Activated CD8-positive, alpha-beta T cell treated with anti-CD3 and anti-CD28 coated beads for 36 hours (primary cell): ENCODE measurements at regions not wholly inside any gene's neighbourhood (a gene's known extent, or its start where the extent isn't known, plus 50 kb on each side); places are given as distances from the start of the nearest gene placed in this dataset.

ENCODE experiments used
- ATAC-seq: fragments of 200-7000 bp; cut with Tn5 transposase; one replicate; pipeline ENCODE4 v1.10.0; 2021; ENCODE audit warnings: mild to moderate bottlenecking, moderate library complexity
- CTCF ChIA-PET: fragments of 350-600 bp; sonication (Branson Sonifier 250); formaldehyde crosslinking; loops from one replicate; lab custom pipeline; 2021; ENCODE audit warnings: antibody characterized with exemption; lab: Charles Lee
- POLR2A ChIA-PET: fragments of 350-600 bp; sonication (Branson Sonifier 250); formaldehyde crosslinking; loops from one replicate; lab custom pipeline; 2021; ENCODE audit warnings: antibody characterized with exemption; lab: Charles Lee
- DNase-seq: peaks from one replicate; pipeline ENCODE4 v3.0.0-alpha.2; 2020
- H3K27ac Mint-ChIP-seq: one replicate; pipeline ENCODE4 v1.8.0; 2021; ENCODE audit warnings: mild to moderate bottlenecking, mixed read lengths
- H3K27me3 Mint-ChIP-seq: one replicate; pipeline ENCODE4 v1.8.0; 2021; ENCODE audit warnings: mixed read lengths
- H3K36me3 Mint-ChIP-seq: one replicate; pipeline ENCODE4 v1.8.0; 2021; ENCODE audit warnings: low read depth, mixed read lengths
- H3K4me1 Mint-ChIP-seq: one replicate; pipeline ENCODE4 v1.8.0; 2021; ENCODE audit warnings: low read depth, mixed read lengths
- H3K4me3 Mint-ChIP-seq: one replicate; pipeline ENCODE4 v1.8.0; 2021; ENCODE audit warnings: mild to moderate bottlenecking, moderate library complexity, mixed read lengths
- H3K9me3 Mint-ChIP-seq: one replicate; pipeline ENCODE4 v1.8.0; 2021; ENCODE audit warnings: mixed read lengths
- intact Hi-C: fragments of 100-400 bp; cut with micrococcal nuclease; formaldehyde crosslinking; loops from one replicate; pipeline ENCODE4 v1.10.0; 2022
- TF ChIP-seq, protein P1 (sequence below): fragments of 200-600 bp; IDR thresholded peaks from one replicate; pipeline ENCODE4 v1.8.0; 2022; ENCODE audit warnings: antibody characterized with exemption, mild to moderate bottlenecking

- Mint-ChIP-seq H3K9me3 (no peaks in the 10 kb centered on the region), H3K27me3 (no peaks in the 10 kb centered on the region), H3K27ac (no peak overlapping the region), H3K4me1 (peaks cover 8% of the 10 kb centered on the region), H3K4me3 (no peak overlapping the region), H3K36me3 (no peaks in the 10 kb centered on the region)
- ChIA-PET POLR2A (interaction anchor here (0.6 kb wide), 1 partner anchor 19 kb away, joined by 3 read pairs; no protein-coding TSS in a partner anchor), CTCF (no interaction called here)
- TF ChIP-seq, protein P1, sequence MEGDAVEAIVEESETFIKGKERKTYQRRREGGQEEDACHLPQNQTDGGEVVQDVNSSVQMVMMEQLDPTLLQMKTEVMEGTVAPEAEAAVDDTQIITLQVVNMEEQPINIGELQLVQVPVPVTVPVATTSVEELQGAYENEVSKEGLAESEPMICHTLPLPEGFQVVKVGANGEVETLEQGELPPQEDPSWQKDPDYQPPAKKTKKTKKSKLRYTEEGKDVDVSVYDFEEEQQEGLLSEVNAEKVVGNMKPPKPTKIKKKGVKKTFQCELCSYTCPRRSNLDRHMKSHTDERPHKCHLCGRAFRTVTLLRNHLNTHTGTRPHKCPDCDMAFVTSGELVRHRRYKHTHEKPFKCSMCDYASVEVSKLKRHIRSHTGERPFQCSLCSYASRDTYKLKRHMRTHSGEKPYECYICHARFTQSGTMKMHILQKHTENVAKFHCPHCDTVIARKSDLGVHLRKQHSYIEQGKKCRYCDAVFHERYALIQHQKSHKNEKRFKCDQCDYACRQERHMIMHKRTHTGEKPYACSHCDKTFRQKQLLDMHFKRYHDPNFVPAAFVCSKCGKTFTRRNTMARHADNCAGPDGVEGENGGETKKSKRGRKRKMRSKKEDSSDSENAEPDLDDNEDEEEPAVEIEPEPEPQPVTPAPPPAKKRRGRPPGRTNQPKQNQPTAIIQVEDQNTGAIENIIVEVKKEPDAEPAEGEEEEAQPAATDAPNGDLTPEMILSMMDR, result no peak
- ATAC-seq, result peak; percentile 42
- intact Hi-C loops, result no loop called here
- DNase-seq, result no peak
These were observed 122.4 kb upstream of the NMUR2 start for GRCh38 chr5:152527358-152528052.

- ChIA-PET POLR2A (no interaction called here), CTCF (interaction anchor here (1.5 kb wide), 1 partner anchor 1436 kb away, joined by 5 read pairs; no protein-coding TSS in a partner anchor)
- Mint-ChIP-seq H3K4me3 (no peak overlapping the region), H3K9me3 (no peaks in the 10 kb centered on the region), H3K27me3 (peaks cover 3% of the 10 kb centered on the region), H3K4me1 (peaks cover 8% of the 10 kb centered on the region), H3K27ac (no peak overlapping the region), H3K36me3 (no peaks in the 10 kb centered on the region)
- intact Hi-C loops, result no loop called here
- ATAC-seq, result no peak
- no peak for DNase-seq
- TF ChIP-seq, protein P1, result no peak
These were observed 124.4 kb upstream of the NMUR2 start for GRCh38 chr5:152529440-152529839.

GRCh38 chr5:152532714-152533113 is 127.6 kb upstream of the NMUR2 start:
- no peak overlapping the region for H3K27ac Mint-ChIP-seq
- no peaks in the 10 kb centered on the region for H3K36me3 Mint-ChIP-seq
- peaks cover 3% of the 10 kb centered on the region for H3K27me3 Mint-ChIP-seq
- DNase-seq, result no peak
- no peak overlapping the region for H3K4me3 Mint-ChIP-seq
- POLR2A ChIA-PET, result no interaction called here
- TF ChIP-seq, protein P1, result peak; percentile 40
- CTCF ChIA-PET, result interaction anchor here (0.9 to 1.6 kb wide), 3 partner anchors 25 to 1432 kb away, joined by 3 to 11 read pairs (median 3); no protein-coding TSS in a partner anchor
- no peak for ATAC-seq
- no peaks in the 10 kb centered on the region for H3K9me3 Mint-ChIP-seq
- H3K4me1 Mint-ChIP-seq, result peaks cover 4% of the 10 kb centered on the region
- intact Hi-C loops, result loop anchor here (10.0 kb wide), 1 partner anchor 1432 kb away; no protein-coding TSS in a partner anchor

- H3K27ac Mint-ChIP-seq, result no peak overlapping the region
- ChIA-PET CTCF (no interaction called here), POLR2A (no interaction called here)
- no peak overlapping the region for H3K4me3 Mint-ChIP-seq
- ATAC-seq, result no peak
- H3K36me3 Mint-ChIP-seq, result no peaks in the 10 kb centered on the region
- no peaks in the 10 kb centered on the region for H3K9me3 Mint-ChIP-seq
- H3K4me1 Mint-ChIP-seq, result no peaks in the 10 kb centered on the region
- DNase-seq, result no peak
- intact Hi-C loops, result loop anchor here (10.0 kb wide), 1 partner anchor 1430 kb away; no protein-coding TSS in a partner anchor
- H3K27me3 Mint-ChIP-seq, result peaks cover 3% of the 10 kb centered on the region
- TF ChIP-seq, protein P1, result no peak
These were observed 129.6 kb upstream of the NMUR2 start for GRCh38 chr5:152534641-152535040.

GRCh38 chr5:152542741-152543140 is 137.7 kb upstream of the NMUR2 start:
- Mint-ChIP-seq H3K27me3 (peaks cover 12% of the 10 kb centered on the region), H3K4me3 (no peak overlapping the region), H3K36me3 (no peaks in the 10 kb centered on the region), H3K4me1 (no peaks in the 10 kb centered on the region), H3K9me3 (no peaks in the 10 kb centered on the region), H3K27ac (no peak overlapping the region)
- POLR2A ChIA-PET, result no interaction called here
- ATAC-seq, result no peak
- CTCF ChIA-PET, result no interaction called here
- DNase-seq, result no peak
- TF ChIP-seq, protein P1, result no peak
- intact Hi-C loops, result no loop called here
